SIG-M5 treated with dmso at 0.1 percent for 504 hours (cell line): ENCODE measurements at regions not wholly inside any gene's neighbourhood (a gene's known extent, or its start where the extent isn't known, plus 50 kb on each side); places are given as distances from the start of the nearest gene placed in this dataset.
A peak's percentile ranks its signal among the peaks of the same experiment; 100 is the strongest.

Experiments used
- DNase-seq: peaks from one replicate; lab custom pipeline; 2025; ENCODE audit not compliant: unreplicated experiment; lab: John Stamatoyannopoulos, UW

DNA sequence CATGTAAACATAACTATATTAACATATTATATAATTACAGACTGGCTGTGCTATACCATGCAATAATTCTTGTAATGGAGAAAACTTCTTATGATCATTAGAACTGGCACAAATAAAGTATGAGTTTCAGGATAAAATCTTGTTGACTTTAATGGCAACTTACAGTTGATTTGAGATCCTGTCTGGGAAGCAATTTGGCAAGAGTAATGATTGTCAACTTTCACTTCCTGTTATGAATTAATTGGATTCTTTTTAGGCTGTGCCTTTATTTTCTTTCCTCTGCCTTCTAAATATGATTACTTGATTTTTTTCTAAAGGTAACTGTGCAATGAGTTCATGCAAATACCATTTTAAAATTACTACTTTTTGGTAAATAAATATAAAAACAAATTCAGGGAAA is 158.1 kb upstream of the B3GAT2 start:
- DNase-seq, result peak; percentile 25

- no peak for DNase-seq
These were observed 162.7 kb upstream of the B3GAT2 start for GRCh38 chr6:71119560-71119959.

GRCh38 chr6:71123051-71123450 is 165.6 kb upstream of the OGFRL1 start:
- no peak for DNase-seq

DNA sequence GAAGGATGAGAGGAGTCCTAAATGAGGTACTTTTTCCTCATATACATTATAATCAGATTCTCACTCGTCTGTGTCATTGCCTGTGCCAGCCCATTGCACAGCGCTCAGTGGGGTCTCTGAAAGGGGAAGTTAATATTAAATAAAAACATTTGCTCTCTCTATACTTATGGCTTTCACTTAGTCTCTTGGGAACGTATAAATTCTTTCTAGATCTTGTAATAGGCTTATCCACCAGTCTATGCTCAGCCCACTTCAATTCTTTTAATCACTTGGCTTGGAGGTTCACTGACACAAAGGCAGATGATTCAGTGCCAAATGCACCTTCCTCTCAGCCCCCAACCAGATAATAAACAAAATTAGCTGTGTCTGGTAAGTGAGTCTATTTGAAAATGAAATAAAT is 164.3 kb upstream of the OGFRL1 start:
- no peak for DNase-seq

GRCh38 chr6:71125216-71125615 is 163.4 kb upstream of the OGFRL1 start:
- no peak for DNase-seq

GRCh38 chr6:71126506-71126905 is 162.1 kb upstream of the OGFRL1 start:
- DNase-seq, result no peak

- DNase-seq, result peak; percentile 1
These were observed 161.2 kb upstream of the OGFRL1 start for GRCh38 chr6:71127374-71127773.

GRCh38 chr6:71130277-71130676 is 158.3 kb upstream of the OGFRL1 start:
- no peak for DNase-seq

- DNase-seq, result no peak
These were observed 153.5 kb upstream of the OGFRL1 start for GRCh38 chr6:71134929-71135642.

- no peak for DNase-seq
These were observed 150.6 kb upstream of the OGFRL1 start for GRCh38 chr6:71137973-71138372.

DNA sequence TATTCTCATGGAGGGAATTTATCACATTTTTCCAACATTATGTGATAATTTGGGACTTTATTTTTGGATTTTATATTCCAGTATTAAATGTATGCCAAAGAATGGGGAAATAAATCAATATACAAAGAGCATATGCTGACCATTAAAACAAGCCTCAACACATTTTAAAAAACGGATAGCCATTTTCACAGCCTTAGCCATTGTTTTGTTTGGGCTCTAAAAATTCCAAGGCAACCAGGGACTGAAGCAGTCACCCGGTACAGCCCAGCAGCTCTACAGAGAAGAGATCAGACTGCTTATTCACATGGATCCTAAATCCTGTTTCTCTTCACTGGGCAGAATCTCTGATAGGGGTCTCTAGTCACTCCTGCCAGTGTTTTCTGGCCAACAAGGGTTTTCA is 150.2 kb upstream of the OGFRL1 start:
- no peak for DNase-seq

DNA sequence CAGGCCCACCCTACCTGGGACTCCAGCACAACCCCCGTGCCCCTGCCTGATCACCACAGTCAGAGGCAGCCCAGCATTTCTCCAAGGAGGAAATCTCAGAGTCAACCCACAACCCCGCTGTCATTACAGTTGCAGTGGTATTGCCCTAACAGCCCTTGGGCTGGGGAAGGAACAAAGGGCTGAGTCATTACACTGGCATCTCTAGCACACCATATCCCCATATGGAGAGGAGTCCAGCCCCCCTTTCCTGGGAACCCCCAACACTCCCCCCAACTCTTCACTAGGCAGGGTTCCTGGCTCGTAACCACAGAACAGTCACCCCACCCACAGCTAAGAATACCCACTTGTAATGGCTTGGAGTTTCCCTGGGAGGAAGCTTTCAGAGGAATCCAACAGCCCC is 149.4 kb upstream of the OGFRL1 start:
- DNase-seq, result no peak

DNA sequence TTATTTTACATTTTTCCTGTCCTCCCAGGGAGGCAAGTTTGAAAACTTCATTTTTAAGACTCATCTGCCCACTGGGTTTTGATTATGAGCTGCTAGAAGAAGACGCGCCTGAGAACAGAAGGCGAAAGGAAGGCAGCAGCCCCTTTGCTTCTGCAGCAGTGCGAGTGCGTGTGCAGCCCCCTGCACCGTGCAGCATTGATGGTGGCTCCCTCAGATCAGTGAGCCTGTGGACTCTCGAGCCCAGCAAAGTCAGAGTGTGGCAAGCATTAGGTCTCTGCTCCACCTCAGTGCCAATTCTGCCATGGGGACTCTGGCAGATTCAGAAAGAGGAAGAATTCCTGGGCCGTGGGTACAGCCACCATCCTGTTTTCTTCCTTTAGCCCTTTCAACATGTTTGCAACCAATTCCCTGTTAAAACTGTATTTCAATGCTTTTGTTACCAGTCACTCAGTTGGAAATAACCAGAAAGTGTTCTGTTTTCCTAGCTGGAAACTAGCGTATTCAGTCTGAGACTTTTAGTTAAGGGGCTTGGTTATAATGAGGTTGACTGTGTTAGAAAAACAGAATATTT is 134.8 kb upstream of the OGFRL1 start:
- no peak for DNase-seq

DNA sequence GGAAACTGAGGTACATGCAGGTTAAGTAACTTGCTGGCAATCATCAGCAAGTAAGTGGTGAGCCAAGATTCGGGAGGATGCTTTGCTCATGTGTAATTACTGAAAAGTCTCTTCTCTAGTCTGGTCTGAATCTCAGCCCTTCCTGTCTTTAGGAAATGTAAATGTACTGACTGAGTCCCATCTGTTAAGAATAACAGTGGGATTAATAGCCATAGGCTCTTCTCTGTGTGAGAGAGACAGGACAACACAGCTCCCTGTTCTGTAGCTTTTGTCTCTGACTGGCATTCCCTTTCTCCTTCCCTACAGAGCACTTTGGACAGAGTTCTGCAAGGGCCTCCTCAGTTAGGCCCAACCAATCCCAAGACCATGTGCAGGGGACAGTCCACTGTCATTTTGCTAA is 131.3 kb upstream of the OGFRL1 start:
- no peak for DNase-seq

- no peak for DNase-seq
These were observed 123.7 kb upstream of the OGFRL1 start for GRCh38 chr6:71164890-71165289.

GRCh38 chr6:71168233-71168765 is 120.3 kb upstream of the OGFRL1 start:
- DNase-seq, result no peak

DNA sequence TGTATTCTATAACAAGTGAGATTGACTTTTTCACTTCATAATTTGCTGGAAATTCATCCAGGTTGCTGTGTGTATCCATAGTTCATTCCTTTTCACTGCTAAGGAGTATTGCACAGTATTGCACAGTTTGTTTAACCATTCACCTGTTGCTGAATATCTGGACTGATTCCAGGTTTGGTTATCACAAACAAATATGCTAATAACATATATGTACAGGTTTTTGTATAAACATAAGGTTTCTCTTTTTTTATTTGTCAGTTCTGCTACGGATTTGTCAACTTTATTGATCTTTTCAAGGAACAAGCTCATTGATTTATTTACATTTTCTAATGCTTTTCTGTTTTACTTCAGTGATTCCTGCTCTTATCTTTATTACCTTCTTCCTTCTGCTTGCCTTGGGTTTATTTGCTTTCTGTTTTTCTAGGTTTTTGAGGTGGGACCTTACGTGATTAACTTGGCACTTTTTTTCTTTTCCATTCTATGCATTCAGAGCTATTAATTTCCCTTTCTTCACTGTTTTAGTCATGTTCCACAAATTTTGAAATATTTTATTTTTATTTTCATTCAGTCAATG is 117.0 kb upstream of the OGFRL1 start:
- no peak for DNase-seq

DNA sequence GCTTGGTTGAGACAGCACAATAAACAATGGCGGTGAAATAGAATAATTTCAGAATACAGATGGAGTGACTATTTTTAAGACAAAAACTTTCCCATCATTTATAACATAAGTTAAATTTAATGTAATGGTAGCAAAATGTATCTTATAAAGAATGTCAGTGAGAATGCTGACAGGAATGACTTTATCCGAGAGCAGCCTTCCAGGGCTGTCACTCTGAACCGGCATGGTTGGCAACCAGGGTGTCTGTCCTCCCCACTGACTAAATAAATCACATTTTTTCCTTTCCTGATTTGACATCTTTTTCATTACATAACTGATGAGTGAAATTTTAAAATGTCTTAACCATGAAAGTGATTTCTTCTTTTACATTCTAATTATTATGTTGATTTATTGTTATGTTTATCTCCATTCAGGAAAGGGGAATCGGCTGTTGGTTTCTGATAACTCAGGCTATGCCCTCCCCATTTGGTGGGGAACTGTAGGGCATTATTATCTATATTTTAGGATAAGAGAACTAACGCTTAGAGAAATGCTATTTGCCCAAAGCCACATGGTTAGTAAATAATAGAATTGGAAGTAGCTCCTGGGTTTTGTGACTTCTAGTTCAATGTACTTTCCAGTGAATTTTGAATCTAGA is 109.2 kb upstream of the OGFRL1 start:
- no peak for DNase-seq

GRCh38 chr6:71181565-71181964 is 107.0 kb upstream of the OGFRL1 start:
- DNase-seq, result no peak

DNA sequence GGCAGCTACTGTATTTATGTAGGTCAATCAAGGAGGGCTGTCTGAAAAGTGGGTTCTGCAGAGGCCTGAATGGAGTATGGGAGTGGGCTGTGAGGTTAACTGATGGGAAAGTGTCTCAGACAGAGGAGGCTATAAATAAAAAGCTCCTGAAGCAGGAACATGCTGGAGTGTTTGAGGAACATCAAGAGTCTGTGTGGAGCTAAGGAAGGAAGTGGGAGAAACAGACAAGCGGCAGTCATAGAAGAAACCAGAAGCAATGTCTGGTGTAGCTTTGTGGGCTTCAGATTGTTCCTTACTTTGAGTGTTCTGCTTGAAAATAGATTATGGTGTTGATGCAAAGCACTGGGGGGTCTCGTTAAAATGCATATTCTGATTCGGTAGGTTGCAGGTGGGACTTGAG is 101.5 kb upstream of the OGFRL1 start:
- no peak for DNase-seq

GRCh38 chr6:71190809-71191208 is 97.8 kb upstream of the OGFRL1 start:
- no peak for DNase-seq

DNA sequence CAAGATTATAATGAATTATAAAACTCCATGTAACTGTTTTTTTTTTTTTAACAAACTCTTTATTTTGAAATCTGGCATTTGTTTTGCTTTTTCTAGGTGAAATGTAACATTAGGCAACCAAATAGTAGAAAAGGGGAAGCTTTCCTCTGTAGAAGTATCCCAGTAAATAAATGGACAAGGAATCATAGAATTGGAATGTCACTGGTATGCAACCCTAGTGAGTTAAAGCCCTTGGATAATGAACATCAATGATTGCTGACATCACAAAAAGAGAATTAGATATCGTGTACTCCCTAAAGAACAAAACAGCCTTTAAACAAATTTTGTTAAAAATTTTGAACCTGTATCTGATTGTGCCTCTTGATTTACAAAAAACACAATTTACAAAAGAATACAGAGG is 93.9 kb upstream of the OGFRL1 start:
- no peak for DNase-seq
